ENCODE measurements at regions not wholly inside any gene's neighbourhood (a gene's known extent, or its start where the extent isn't known, plus 50 kb on each side); places are given as distances from the start of the nearest gene placed in this dataset.
A peak's percentile ranks its signal among the peaks of the same experiment; 100 is the strongest.
"Not testable (repeated sequence)": the region's sequence is repeated elsewhere in the genome, so short reads cannot be mapped to it uniquely, and the experiment has no call there.

GRCh38 chr15:26186138-26186537, 323.0 kb upstream of the ATP10A start:
- DNase-seq (ENCODE audit: low read depth), result not testable (repeated sequence)

- DNase-seq (ENCODE audit: low read depth), result no peak
Observed at GRCh38 chr15:26182441-26182840, 319.3 kb upstream of the ATP10A start.

GRCh38 chr15:26179906-26180305, 316.8 kb upstream of the ATP10A start:
- no peak for DNase-seq (ENCODE audit: low read depth)

- no peak for DNase-seq (ENCODE audit: low read depth)
Observed at GRCh38 chr15:26178640-26179220, 315.6 kb upstream of the ATP10A start.

- DNase-seq (ENCODE audit: low read depth), result no peak
Observed at GRCh38 chr15:26177816-26178215, 314.7 kb upstream of the ATP10A start.

DNA sequence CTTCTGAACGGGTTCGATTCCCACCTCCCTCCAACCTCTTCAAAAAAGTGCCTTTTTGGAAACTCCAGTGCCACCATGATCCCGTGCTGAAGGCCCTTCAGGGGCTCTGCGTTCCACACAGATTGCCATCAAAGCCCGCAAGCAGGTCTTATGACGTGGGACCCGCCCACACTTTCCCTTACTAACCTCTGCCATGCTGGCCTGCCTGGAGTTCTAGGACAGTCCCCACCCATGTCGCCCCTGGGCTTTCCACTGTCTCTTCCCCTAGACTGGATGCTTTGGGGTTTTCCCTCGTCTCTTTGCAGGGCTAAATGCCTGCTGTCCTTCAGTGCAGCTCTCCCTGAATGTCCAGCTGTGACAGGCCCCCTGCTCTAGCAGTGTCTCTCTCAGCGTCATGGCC, 313.7 kb upstream of the ATP10A start:
- DNase-seq (ENCODE audit: low read depth), result no peak

DNA sequence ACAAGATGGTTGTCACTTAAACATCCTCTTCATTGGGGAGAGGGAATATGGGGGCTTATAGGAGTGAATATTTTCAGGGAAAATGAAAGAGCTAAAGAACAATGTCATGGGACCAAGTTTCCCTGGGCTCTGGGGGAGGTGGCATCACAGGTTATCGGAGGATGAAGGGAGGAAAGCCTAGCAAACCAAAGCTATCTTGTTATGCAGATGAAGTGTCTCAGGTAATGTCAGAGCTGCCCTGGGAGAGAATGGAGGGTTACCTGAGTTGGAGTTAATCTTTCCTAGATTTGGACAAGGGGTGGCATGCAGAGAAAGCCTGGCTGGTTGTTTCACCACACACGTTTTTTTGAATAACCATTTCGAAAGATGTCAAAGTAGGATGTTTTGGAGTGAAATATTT, 308.1 kb upstream of the ATP10A start:
- no peak for DNase-seq (ENCODE audit: low read depth)

GRCh38 chr15:26166429-26166828, 303.3 kb upstream of the ATP10A start:
- DNase-seq (ENCODE audit: low read depth), result peak; percentile 9

DNA sequence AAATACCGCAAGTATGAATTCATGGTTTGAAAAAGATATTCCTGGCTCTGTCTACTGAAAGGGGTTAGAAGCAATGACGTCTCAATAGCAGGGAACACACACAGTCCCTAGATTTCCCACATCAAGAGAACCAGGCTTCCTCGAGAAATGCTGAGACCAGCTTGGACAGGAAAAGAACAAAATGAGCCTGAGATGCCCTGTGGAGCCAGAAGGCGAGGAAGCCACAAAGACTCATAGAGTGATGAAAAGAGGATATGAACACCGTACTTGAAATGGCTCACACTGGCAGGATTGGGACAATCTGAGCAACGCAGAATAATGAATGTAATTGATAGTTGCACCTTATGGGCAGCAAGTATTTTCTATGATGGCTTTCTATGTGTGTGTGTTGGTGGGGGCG, 302.4 kb upstream of the ATP10A start:
- no peak for DNase-seq (ENCODE audit: low read depth)

DNA sequence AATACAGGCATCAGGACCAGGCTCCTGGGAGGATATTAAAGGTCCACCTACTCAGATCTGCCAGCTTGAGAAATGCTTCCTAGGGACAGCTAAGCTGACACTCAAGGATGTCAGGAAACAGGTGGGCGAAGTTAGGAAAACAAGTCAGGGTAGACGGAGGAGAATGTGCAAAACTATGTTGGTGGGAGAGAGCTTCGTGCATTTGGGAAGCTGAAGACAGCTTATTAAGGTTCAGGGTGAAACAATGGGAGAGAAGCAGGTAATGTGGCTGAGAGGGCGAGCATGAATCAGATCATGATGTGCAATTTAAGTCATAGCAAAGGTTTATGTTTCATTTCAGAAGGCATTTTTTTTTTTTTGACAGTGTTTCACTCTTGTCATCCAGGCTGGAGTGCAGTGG, 297.2 kb upstream of the ATP10A start:
- no peak for DNase-seq (ENCODE audit: low read depth)

- DNase-seq (ENCODE audit: low read depth), result no peak
Observed at GRCh38 chr15:26158176-26158575, 295.0 kb upstream of the ATP10A start.

- DNase-seq (ENCODE audit: low read depth), result no peak
Observed at GRCh38 chr15:26157081-26157480, 294.0 kb upstream of the ATP10A start.

GRCh38 chr15:26156051-26156450, 292.9 kb upstream of the ATP10A start:
- DNase-seq (ENCODE audit: low read depth), result no peak

DNA sequence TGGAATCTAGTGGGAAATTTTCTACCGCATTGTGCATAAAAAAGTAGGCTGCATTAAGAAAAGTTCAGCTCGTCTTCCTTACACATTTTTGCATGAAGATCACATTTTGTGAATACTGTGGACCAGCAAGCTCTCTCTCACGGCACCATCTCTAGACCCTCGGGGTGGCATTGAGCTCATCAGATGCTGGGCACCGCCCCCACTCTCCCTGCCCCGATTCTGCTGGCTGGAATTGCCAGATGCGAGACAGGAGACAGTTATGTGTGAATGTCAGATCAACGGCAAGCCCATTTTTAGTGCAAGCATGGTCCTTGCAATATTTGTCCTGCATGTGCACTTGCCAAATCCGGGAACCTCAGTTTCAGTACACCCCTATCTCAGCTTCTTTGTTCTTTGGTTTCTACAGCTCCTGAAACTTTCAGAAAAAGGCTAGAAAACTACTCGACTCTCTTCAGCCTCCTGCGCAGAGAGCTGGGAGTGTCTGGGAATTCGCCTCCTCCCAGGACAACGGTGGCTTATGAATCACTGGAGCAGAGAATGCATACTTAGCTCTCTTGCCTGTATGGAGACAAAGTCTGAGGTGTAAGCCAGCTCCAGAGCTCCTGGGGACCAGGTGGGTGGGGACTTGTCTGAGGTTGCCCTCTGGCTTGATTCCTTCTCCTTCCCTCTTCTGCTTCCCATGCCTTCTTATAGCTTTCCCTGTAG, 285.2 kb upstream of the ATP10A start:
- no peak for DNase-seq (ENCODE audit: low read depth)

- no peak for DNase-seq (ENCODE audit: low read depth)
Observed at GRCh38 chr15:26146202-26146601, 283.1 kb upstream of the ATP10A start.

GRCh38 chr15:26145796-26146195, 282.7 kb upstream of the ATP10A start:
- DNase-seq (ENCODE audit: low read depth), result no peak

DNA sequence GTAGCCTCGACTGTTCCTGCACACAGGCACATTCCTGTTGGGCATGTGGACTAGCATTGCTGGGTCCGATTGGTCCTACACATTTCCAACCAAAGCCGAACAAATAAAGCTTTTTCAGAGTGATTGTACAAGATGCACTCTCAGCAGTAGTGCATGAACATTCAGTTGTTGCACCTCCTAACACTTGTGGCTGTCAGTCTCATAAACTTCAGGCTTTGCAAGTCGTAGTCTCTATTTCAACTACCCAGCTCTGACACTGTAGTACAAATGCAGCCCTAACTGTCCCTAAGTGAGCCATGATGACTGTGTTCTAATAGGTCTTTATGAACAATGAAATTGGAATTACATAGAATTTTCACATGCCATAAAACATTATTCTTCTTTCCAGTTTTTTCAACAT, 281.7 kb upstream of the ATP10A start:
- no peak for DNase-seq (ENCODE audit: low read depth)

- no peak for DNase-seq (ENCODE audit: low read depth)
Observed at GRCh38 chr15:26143221-26143620, 280.1 kb upstream of the ATP10A start.

- DNase-seq (ENCODE audit: low read depth), result no peak
Observed at GRCh38 chr15:26134812-26135211, 271.7 kb upstream of the ATP10A start.

- DNase-seq (ENCODE audit: low read depth), result no peak
Observed at GRCh38 chr15:26134152-26134551, 271.0 kb upstream of the ATP10A start.

- peak; percentile 10 for DNase-seq (ENCODE audit: low read depth)
Observed at GRCh38 chr15:26132811-26133210, 269.7 kb upstream of the ATP10A start.

DNA sequence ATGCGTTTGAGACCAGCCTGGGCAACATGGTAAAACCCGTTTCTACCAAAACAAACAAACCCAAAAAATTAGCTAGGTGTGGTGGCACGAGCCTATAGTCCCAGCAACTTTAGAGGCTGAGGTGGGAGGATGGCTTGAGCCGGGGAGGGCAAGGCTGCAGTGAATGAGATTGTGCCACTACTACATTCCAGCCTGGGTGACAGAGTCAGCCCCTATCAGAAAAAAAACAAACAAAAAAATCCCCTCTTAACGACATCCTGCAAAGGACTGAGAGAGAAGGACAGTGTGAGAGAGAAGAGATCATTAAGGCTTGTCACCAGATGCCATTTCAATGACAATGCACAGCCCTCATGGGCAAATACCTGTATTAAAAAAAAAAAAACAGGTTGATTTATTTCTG, 266.7 kb upstream of the ATP10A start:
- no peak for DNase-seq (ENCODE audit: low read depth)

DNA sequence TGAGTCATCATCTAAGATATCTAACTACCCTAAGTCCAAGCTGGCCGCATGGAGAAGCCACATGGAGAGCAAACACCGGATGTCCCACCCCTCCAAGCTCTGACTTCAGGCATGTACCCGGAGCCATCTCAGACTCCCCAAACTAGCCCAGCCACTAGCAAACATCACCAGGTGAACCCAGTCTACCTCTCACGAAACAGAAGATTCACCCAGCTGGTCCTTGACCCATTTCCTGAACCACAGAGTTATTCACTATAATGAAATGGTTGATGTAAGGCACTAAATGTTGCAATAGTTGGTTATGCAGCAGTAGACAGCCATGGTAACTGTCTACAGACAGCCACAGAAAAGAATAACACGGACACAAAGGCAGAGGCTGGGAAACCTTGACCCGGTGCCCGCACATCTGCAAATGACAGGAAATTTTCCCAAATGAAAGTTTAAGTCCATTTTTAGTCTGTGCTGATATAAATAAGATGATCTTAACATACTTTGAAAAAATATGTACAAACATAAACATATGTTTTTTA, 265.5 kb upstream of the ATP10A start:
- peak; percentile 6 for DNase-seq (ENCODE audit: low read depth)
